Common myeloid progenitor, CD34-positive (primary cell): ENCODE measurements at regions not wholly inside any gene's neighbourhood (a gene's known extent, or its start where the extent isn't known, plus 50 kb on each side); places are given as distances from the start of the nearest gene placed in this dataset.

Experiments
- CTCF ChIA-PET: fragments of 350-600 bp; sonication (Branson Sonifier 250); formaldehyde crosslinking; loops from one replicate; lab custom pipeline; 2021; ENCODE audit warnings: antibody characterized with exemption; lab: Charles Lee
- POLR2A ChIA-PET: fragments of 350-600 bp; sonication (Branson Sonifier 250); formaldehyde crosslinking; loops from one replicate; lab custom pipeline; 2021; ENCODE audit warnings: antibody characterized with exemption; lab: Charles Lee
- DNase-seq, 3 donors: peaks; one replicate each; pipeline versions ENCODE4 v3.0.0 to v3.0.0-alpha.2; 2013
- H3K27ac ChIP-seq, 2 experiments: 1 replicate in 1 of 2; 2 replicates in 1 of 2; pipeline ENCODE4 v1.7.0; 2013; ENCODE audit warnings: inconsistent platforms in 2 of 2, low read length in 2 of 2, mild to moderate bottlenecking in 2 of 2, low read depth in 1 of 2, moderate library complexity in 1 of 2; ENCODE audit not compliant: severe bottlenecking in 2 of 2, insufficient read depth in 1 of 2, poor library complexity in 1 of 2
- H3K27me3 ChIP-seq, 5 experiments: replicated peaks in 2 of 5; 1 replicate in 3 of 5; 2 replicates in 2 of 5; pipeline versions ENCODE4 v1.6.1 to v1.7.0; 2013; ENCODE audit warnings: low read length in 4 of 5, mild to moderate bottlenecking in 2 of 5, moderate library complexity in 2 of 5, inconsistent platforms in 1 of 5; ENCODE audit not compliant: insufficient read depth in 5 of 5, control insufficient read depth in 4 of 5
- H3K36me3 ChIP-seq, 4 experiments: 1 replicate in 2 of 4; 2 replicates in 2 of 4; pipeline versions ENCODE4 v1.6.1 to v1.7.0; 2013; ENCODE audit warnings: low read length in 3 of 4, control low read depth in 1 of 4, mild to moderate bottlenecking in 1 of 4; ENCODE audit not compliant: control insufficient read depth in 4 of 4, insufficient read depth in 4 of 4
- H3K4me1 ChIP-seq, 4 experiments: 1 replicate in 3 of 4; 2 replicates in 1 of 4; pipeline versions ENCODE4 v1.6.1 to v1.7.1; 2013; ENCODE audit warnings: low read length in 3 of 4, mild to moderate bottlenecking in 3 of 4, control low read depth in 1 of 4, inconsistent platforms in 1 of 4, moderate library complexity in 1 of 4; ENCODE audit not compliant: control insufficient read depth in 4 of 4, insufficient read depth in 4 of 4; ENCODE audit errors: control extremely low read depth in 1 of 4
- H3K4me3 ChIP-seq, 7 experiments: 1 replicate in 4 of 7; 2 replicates in 3 of 7; pipeline versions ENCODE4 v1.5.1 to v1.7.0; 2013; ENCODE audit warnings: mild to moderate bottlenecking in 7 of 7, low read length in 6 of 7, moderate library complexity in 6 of 7, inconsistent platforms in 2 of 7, low read depth in 2 of 7, control low read depth in 1 of 7; ENCODE audit not compliant: insufficient read depth in 4 of 7, control insufficient read depth in 1 of 7; ENCODE audit errors: extremely low read depth in 1 of 7
- H3K9me3 ChIP-seq, 5 experiments: 1 replicate in 4 of 5; 2 replicates in 1 of 5; pipeline versions ENCODE4 v1.6.1 to v1.7.1; 2013; ENCODE audit warnings: low read length in 4 of 5, mild to moderate bottlenecking in 2 of 5, inconsistent platforms in 1 of 5, low read depth in 1 of 5, moderate library complexity in 1 of 5; ENCODE audit not compliant: control insufficient read depth in 4 of 5, insufficient read depth in 2 of 5; ENCODE audit errors: control extremely low read depth in 1 of 5
- WGBS: methylation state at CpG from one replicate; pipeline ENCODE4 v1.1.5; 2013; ENCODE audit not compliant: insufficient coverage; 5-methylcytosine and 5-hydroxymethylcytosine counted together

DNA sequence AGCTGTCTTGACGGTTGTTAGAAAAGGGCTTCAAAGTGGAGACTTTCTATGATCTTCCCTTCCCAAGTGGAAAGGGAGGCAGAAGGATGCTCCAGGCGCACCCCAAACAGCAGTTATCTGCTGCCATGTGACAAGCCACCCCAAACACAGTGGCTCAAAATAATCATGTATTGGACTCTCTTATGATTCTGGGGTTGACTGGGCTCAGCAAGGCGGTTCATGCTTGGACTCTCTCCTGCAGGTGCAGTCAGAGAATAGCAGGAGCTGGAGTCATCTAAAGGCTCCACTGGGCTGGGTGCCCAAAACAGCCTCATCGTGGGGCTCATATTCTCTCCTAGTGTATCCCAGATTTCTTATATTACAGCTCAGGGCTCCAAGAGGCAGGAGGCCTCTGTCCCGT is 177.6 kb upstream of the IER5L start:
- 96% methylated on average over 4 of the region's 5 CpGs for WGBS
- Histone ChIP-seq H3K27me3 (no peaks in the 10 kb centered on the region), H3K4me3 (no peak overlapping the region), H3K36me3 (no peaks in the 10 kb centered on the region), H3K4me1 (peaks cover 0 to 22% (median 20%) of the 10 kb centered on the region in 4 experiments), H3K27ac (no peak overlapping the region), H3K9me3 (peaks cover 0 to 12% (median 6%) of the 10 kb centered on the region in 5 experiments)
- no peak for DNase-seq
- ChIA-PET POLR2A (no interaction called here), CTCF (interaction anchor here (1.4 kb wide), 1 partner anchor 8 kb away, joined by 4 read pairs; no protein-coding TSS in a partner anchor)

DNA sequence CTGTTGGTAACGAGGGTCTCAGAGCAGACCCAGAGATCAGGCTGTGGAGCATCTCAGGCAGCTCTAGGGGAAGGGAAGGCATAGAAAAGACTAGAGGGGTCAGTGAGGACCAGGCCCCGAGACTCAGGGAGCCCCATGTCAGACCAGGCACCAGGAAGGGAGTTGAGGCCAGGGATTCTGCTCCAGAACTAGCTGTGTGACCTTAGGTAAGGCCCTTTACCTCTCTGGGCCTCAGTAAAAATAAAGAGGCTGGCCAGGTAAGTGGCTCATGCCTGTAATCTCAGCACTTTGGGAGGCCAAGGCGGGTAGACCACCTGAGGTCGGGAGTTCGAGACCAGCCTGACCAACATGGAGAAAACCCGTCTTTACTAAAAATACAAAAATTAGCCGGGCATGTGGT is 176.4 kb upstream of the IER5L start:
- peaks cover 0 to 22% (median 20%) of the 10 kb centered on the region in 4 experiments for H3K4me1 ChIP-seq
- peaks cover 0 to 12% (median 6%) of the 10 kb centered on the region in 5 experiments for H3K9me3 ChIP-seq
- DNase-seq: no peak
- no peaks in the 10 kb centered on the region for H3K36me3 ChIP-seq
- no peak overlapping the region for H3K4me3 ChIP-seq
- no peak overlapping the region for H3K27ac ChIP-seq
- ChIA-PET POLR2A (no interaction called here), CTCF (interaction anchor here (0.6 kb wide), 1 partner anchor 15 kb away, joined by 3 read pairs; no protein-coding TSS in a partner anchor)
- WGBS: 95% methylated on average over 6 of the region's 7 CpGs
- no peaks in the 10 kb centered on the region for H3K27me3 ChIP-seq

DNA sequence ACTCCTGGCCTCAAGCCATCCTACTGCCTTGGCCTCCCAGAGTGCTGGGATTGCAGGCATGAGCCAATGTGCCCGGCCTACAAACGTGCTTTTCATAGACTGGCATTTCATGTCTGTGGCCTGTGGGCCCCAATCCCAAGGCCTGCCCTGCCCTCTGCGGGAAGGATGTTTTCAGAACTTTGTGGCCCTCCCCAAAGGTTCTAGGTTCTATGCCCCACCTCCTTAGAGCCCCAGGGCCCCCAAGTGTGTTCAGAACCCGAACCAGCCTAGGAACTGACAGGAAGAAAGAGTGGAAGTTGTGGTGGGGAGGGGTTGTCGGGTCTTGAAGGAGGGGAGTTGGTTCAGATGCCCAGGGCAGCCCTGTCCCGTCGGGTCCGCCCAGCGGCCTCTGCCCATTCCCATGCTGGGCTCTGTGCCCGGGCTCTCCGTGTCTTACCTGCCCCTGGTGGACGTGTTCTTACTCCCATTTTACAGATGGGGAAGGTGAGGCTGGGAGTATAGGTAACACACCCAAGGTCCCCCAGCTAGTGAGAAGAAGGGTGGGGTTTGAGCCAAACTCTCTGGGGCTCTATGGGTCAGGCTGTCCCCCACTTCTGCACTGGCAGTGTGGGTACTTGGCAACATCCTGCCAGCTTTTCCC is 175.8 kb upstream of the IER5L start:
- DNase-seq: no peak
- Histone ChIP-seq H3K27ac (no peak overlapping the region), H3K27me3 (no peaks in the 10 kb centered on the region), H3K9me3 (peaks cover 0 to 12% (median 6%) of the 10 kb centered on the region in 5 experiments), H3K36me3 (no peaks in the 10 kb centered on the region), H3K4me3 (no peak overlapping the region), H3K4me1 (peaks cover 0 to 22% (median 20%) of the 10 kb centered on the region in 4 experiments)
- POLR2A ChIA-PET: no interaction called here
- 84% methylated on average over 10 of the region's 12 CpGs for WGBS
- CTCF ChIA-PET: no interaction called here

DNA sequence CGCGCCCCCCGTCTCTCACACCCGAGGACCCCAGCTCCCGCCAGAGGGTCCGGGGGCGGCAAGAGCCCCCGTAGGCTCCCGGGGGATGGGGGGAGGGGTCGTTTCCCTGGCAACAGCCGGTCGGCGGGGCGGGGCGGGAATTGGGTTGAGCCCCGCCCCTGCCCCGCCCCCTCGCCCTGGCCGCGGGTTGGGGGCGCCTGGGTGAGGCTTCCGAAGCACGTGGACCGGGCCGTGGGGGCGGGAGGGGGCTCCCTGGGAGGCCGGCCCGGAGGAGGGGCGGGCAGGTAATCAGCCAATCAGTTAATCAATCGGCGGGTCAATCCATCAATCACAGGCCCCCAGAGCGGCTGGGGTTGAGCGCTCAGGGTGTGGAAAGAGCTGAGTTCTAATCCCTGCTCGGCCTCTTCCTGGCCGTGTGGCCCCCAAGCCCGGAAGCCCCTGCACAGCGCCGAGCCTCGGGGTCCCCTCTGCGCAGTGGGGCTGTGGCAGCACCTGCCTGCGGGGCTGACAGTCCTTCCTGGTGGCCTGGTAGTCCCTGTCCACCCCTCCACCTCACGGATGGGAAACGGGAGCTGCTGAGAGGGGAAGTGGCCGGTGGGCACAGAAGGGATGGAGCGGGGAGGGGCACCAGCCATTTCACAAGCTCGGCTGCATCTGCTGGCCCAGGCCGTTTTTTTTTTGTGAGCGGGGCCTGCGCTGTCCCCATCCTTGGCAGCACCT is 174.2 kb upstream of the IER5L start:
- Histone ChIP-seq H3K4me3 (peak overlapping the region in 6 of 7 experiments; percentile 34 to 79 (median 58)), H3K27ac (no peak overlapping the region), H3K27me3 (no peaks in the 10 kb centered on the region), H3K4me1 (peaks cover 0 to 27% (median 23%) of the 10 kb centered on the region in 4 experiments), H3K36me3 (no peaks in the 10 kb centered on the region), H3K9me3 (peaks cover 0 to 12% (median 6%) of the 10 kb centered on the region in 5 experiments)
- ChIA-PET POLR2A (interaction anchor here (0.7 kb wide), 1 partner anchor 108 kb away, joined by 3 read pairs; no protein-coding TSS in a partner anchor), CTCF (interaction anchor here (0.6 kb wide), 2 partner anchors 29 to 103 kb away, joined by 3 read pairs; no protein-coding TSS in a partner anchor)
- no peak for DNase-seq
- 21% methylated on average over 24 of the region's 49 CpGs for WGBS

DNA sequence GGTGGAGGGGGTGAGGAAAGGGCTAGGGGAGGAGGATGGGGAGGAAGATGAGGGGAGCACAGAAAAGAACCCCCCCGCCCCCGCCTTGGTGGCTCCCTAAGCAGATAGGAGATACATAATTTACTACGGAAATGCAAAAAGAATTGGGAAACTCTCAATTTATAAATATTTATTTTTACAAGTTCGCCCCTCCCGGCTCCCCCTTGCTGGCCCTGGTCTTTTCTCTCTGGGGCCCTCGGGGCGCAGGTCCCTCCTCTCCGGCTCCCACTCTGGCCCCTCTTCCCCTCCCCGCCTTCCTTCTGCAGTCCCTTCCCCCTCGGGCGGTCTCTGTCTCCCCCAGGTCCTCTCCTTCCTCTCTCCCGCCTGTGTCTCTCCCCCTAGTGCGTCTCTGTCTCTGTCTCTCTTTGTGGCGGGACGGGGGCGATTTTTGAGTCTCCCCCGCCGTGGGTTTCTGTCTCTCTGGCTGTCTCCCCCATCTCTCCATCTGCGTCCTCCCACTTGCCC is 173.6 kb upstream of the IER5L start:
- ChIA-PET POLR2A (no interaction called here), CTCF (interaction anchor here (0.6 kb wide), 1 partner anchor 29 kb away, joined by 3 read pairs; no protein-coding TSS in a partner anchor)
- WGBS: 0% methylated on average over 13 of the region's 19 CpGs
- H3K36me3 ChIP-seq: no peaks in the 10 kb centered on the region
- H3K4me1 ChIP-seq: peaks cover 0 to 31% (median 26%) of the 10 kb centered on the region in 4 experiments
- peak overlapping the region in 1 of 2 experiments; percentile 25 for H3K27ac ChIP-seq
- peak overlapping the region; percentile 34 to 79 (median 50) for H3K4me3 ChIP-seq
- H3K9me3 ChIP-seq: peaks cover 0 to 12% (median 6%) of the 10 kb centered on the region in 5 experiments
- H3K27me3 ChIP-seq: no peaks in the 10 kb centered on the region
- DNase-seq: peak in 1 of 3 donors; percentile 42

DNA sequence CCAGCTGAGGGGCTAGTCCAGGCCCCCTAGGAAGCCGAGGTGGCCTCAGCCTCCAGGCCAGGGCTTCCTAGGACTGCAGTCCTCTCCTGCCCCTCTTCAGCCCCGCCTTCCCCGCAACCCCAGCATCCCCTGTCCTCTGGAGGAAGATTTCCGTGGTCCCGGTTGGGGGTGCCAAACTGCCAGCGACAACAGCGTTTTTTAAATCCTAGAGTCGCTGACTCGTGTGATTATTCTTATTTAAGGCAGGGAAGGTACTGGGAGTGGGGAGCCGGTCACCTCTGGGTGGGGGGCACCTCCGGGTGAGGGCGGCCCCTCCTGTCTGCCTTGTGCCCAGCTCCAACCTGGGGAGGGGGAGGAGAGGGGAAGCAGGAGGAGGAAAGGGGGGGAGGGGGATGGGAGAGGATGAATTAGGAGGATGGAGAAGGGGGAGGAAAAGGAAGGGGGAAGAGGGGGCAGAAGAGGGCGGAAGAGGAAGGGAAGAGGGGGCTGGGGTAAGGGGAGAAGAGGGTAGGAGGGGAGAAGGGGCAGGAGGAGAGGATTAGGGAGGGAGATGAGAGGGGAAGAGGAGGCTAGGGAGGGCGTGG is 173.1 kb upstream of the IER5L start:
- Histone ChIP-seq H3K4me1 (peaks cover 0 to 36% (median 29%) of the 10 kb centered on the region in 4 experiments), H3K27me3 (no peaks in the 10 kb centered on the region), H3K4me3 (peak overlapping the region in 1 of 7 experiments; percentile 71), H3K36me3 (no peaks in the 10 kb centered on the region), H3K27ac (no peak overlapping the region), H3K9me3 (peaks cover 0 to 12% (median 6%) of the 10 kb centered on the region in 5 experiments)
- 41% methylated on average over 10 of the region's 14 CpGs for WGBS
- ChIA-PET CTCF (no interaction called here), POLR2A (interaction anchor here (0.6 kb wide), 1 partner anchor 248 kb away, joined by 3 read pairs; no protein-coding TSS in a partner anchor)
- DNase-seq: no peak
